ENCODE measurements at regions not wholly inside any gene's neighbourhood (a gene's known extent, or its start where the extent isn't known, plus 50 kb on each side); places are given as distances from the start of the nearest gene placed in this dataset.

- TF ChIP-seq CTCF (IDR thresholded peaks at IDR 0.05): no peak
- no peak for TF ChIP-seq POLR2AphosphoS5 (IDR thresholded peaks at IDR 0.05; ENCODE audit: low read depth, low read length)
- no peak for TF ChIP-seq SIN3A (IDR thresholded peaks at IDR 0.05; ENCODE audit: borderline replicate concordance, insufficient read depth, low read depth, low read length)
Measured at GRCh38 chr22:48741540-48741939, 1086.1 kb downstream of the BRD1 start.

Measured in Panc1 (cell line).